Stromal cell of bone marrow (primary cell): ENCODE measurements at regions not wholly inside any gene's neighbourhood (a gene's known extent, or its start where the extent isn't known, plus 50 kb on each side); places are given as distances from the start of the nearest gene placed in this dataset.

ENCODE experiments used
- DNase-seq: peaks from one replicate; pipeline ENCODE4 v3.0.0-alpha.2; 2012; ENCODE audit warnings: low read depth

DNA sequence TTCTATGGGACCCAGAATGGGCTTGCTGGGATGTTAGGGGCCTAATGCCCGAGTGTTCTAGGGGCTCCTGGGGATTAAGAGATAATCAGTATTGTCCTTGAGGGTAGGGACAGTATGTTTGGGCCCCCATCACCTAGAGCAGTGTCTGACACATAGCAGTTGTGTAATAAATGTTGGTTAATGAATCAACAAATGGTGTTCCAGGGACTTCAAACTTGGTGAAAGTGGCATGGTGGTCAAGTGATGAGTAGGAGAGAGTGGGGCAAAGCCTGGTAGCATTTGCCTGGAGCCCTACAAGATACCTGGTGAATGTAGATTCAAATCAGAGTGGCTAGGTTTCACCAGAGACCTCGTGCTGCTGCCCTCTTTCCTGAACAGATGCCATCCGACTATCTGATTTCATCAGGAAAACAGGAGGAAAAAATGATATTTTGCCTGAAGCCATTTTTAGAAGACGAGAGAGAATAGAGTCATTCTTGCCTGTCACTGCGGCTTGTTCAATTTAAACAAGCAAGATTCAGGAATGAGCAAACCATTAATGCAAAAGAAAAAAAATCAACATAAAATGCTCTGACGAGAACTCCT is 117.3 kb downstream of the RPL22L1 start:
- no peak for DNase-seq

- no peak for DNase-seq
Measured at GRCh38 chr3:170751899-170752293, 118.1 kb downstream of the RPL22L1 start.

DNA sequence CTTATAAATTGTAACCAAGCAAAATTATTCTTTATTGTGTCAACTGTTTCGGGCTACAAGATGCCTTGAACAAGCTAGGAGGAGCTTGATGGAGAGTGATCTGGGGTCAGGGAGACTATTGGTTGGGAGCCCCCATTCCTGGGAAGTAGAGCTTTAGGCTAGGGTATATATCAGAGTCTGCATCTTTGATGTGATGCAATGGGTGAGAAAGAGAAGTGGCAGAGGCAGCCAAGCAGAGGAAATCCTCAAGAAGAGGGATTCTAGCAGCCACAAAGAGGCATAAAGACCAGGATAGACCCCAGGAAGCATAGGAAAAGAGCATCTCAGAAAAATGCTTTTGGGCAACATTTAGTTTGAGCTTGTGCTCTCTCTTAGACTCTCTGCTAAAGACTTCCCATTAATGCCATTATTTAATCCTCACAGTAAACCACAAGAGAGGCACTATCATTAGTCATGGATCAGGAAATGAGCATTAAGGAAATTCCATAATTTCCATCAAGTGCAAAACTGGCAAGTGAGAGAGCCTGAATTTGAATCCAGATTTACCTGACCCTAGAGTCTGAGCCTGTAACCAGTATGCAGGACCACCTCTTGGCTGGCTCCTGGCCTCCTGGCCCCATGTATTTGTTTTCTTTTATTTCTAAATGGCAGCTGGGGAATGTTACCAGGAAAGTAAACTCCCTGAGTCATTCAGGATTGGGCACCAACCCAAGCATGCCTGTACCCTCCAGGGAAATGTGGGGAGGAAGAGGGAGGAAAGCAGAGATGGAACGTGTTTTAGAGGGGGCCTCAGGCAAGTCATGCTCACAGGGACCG is 118.7 kb downstream of the RPL22L1 start:
- peak; percentile 89 for DNase-seq

DNA sequence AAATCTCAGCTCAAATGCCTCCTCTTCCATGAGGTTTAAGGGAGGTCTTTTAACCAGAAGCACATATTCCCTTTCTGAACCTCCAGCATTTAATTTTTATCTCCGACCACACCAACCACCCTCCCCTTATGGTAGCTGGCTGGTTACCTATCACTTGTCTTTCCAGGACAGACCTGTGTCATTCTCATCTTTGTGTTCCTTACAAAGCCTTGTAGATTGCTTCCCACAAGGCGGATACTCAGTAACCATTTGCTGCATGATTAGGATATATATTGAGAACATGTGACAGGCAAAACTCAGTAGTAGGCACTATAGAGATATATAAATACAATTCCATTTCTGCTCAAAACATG is 119.5 kb downstream of the RPL22L1 start:
- DNase-seq, result no peak

DNA sequence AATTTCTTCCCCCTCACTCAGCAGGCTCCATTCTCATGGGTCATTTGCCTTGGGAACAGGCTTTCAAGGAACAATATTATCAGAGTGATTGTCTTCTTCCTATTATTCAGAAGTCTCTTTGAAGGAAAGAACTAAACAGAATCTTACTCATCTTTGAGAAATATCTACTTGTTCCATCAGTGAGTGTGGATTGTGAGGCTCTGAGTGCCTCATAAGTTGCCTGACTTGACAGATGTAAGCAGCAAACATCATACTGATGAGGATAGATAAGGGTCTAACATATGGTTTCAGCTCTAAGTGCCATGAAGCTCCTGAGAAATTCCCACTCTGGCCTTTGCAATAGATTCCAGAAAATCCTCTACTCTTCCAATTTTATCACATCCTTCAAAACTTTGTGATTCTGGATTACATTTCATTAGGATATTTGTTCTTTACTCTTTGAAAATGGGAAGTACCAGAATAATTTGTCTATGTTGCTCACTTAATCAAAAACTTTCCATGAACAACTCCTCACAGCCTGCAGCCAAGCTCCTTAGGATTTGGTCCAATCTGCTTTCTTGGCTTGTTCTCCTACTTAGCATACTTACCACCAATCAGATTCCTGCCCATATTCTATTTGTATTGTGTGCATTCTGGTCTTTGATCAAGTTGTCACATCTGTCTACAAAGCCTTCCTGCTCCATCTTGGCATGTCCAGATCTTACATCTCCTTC is 120.1 kb downstream of the RPL22L1 start:
- no peak for DNase-seq

DNA sequence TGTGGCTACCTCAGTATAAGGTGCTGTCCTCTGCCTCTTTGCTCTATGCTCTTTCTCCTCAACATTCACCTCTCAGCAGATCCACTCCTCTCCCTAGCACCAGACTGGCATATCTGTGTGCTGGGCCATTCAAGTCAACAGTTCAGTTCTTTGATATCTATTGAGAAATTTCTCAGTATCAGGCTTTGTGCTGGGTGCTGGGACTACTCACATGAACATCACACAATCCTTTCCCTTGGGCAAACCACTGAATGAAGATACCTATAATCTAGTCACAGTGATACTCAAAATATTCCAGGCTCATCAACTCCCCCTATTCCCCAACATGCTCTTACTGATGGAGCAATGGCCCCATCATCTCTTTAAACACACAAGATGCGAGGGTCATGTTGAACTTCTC is 120.8 kb downstream of the RPL22L1 start:
- DNase-seq, result no peak

GRCh38 chr3:170746175-170746942 is 123.6 kb downstream of the RPL22L1 start:
- no peak for DNase-seq

DNA sequence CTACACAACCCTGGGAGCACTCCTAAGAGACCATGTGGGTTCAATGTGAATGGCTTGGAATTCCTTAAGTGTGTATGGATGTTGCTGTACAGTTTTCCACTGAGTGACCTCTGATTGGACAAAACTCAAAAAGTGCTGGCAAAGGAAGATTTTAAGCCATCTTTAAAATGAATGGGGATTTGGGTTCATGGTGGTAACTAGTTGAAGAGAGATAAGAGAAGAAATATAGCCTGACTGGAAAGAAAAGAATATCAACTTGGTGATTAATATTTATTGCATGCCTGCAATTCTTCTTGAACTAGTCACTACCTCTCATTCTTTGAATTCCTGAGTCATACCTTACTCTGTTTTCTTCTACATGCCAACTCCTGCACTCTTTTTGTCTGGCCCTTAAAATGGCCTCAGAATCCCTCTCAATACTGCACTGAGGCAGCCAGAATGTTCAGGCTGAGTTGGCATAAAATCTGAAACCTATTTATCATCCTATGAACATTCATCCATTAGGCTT is 124.7 kb downstream of the RPL22L1 start:
- no peak for DNase-seq

- no peak for DNase-seq
Measured at GRCh38 chr3:170741756-170742529, 128.1 kb downstream of the RPL22L1 start.

DNA sequence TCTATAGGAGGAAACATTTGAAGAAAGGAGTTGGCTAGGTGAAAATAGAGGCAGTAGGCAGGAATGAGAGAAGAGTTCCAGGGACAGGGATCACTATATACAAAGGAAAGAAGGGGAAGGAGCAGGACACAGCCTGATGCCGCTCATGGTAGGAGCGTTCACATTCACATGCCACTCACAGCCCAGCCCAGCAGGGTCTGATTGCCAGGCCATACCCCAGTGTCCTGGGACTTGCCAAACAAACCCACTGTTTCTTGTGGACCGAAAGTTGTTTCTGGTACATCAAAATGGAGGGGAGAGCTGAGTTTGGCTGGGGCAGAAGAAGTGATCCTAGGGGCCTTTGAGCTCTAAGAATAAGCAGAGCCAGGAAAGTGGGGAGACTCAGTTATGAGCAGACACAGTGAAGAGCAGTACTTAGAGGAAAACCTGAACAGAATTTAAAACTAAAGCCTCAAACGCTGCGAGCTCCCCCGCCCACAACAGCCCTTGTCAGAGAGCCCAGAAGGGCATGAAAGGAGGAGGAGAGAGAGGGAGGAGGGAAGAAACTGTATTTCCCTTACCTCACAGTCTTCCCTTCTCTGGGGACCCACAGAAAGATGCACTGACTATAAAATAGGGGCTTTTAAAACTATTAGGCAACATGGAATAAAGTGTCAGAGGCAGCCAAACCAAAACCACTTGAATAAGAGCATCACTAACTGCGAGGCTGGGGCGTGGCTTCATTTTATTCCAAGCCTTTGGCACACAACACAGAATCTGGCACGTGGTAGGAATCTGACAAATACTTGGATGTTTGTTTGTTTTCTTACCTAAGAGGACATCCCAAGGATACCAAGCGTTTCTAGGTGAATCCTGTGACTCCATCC is 129.0 kb downstream of the RPL22L1 start:
- peak; percentile 97 for DNase-seq

GRCh38 chr3:170740285-170740684 is 129.7 kb downstream of the RPL22L1 start:
- DNase-seq, result no peak

GRCh38 chr3:170739410-170739809 is 130.6 kb downstream of the RPL22L1 start:
- no peak for DNase-seq

DNA sequence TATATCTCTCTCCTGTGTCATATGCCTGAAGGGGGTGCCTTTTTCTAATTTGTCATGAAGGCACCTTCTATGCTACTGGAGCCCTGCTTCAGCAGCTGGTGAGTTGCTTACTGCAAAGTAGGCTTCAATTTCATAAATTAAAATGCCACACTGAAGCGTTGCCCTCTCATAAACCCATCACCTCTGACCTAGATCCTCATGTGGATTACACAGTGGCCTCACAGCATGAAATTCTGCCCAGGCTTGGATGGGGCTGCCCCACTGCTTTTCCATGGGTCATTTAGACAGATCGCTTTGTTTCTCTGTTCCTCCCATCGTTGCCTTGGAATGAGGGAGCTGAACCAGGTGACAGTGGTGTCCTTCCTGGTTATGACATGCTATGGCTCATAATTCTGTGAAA is 131.2 kb downstream of the RPL22L1 start:
- DNase-seq, result no peak

GRCh38 chr3:170737498-170738162 is 132.4 kb downstream of the RPL22L1 start:
- DNase-seq, result no peak

DNA sequence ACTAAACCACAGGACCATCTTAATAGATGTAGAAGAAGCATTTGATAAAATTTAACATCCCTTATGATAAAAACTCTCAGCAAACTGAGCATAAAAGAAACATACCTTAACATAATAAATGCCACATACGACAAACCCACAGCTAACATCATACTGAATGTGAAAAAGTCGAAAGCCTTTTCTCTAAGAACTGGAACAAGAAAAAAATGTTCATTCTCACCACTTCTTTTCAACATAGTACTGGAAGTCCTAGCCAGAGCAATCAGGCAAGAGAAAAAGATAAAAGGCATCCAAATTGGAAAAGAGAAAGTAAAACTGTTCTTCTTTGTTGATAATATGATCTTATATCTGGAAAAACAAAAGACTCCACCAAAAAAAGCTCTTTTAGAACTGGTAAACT is 134.2 kb downstream of the RPL22L1 start:
- DNase-seq, result no peak

DNA sequence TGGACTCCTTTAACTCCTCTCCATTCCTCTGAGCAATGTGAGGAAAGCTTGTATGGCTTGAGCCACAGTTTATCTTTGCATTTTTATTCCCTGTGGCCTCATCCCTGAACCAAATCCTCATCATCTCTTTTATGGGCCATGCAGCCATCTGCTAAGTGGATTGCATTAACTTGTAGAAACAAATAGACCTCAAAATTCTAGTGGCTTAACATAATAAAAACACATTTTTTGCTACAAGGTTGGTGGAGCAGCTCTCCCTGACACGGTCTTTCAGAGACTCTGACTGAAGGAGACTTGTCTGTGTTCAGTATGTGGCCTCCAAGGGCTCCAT is 135.3 kb downstream of the RPL22L1 start:
- DNase-seq, result no peak

DNA sequence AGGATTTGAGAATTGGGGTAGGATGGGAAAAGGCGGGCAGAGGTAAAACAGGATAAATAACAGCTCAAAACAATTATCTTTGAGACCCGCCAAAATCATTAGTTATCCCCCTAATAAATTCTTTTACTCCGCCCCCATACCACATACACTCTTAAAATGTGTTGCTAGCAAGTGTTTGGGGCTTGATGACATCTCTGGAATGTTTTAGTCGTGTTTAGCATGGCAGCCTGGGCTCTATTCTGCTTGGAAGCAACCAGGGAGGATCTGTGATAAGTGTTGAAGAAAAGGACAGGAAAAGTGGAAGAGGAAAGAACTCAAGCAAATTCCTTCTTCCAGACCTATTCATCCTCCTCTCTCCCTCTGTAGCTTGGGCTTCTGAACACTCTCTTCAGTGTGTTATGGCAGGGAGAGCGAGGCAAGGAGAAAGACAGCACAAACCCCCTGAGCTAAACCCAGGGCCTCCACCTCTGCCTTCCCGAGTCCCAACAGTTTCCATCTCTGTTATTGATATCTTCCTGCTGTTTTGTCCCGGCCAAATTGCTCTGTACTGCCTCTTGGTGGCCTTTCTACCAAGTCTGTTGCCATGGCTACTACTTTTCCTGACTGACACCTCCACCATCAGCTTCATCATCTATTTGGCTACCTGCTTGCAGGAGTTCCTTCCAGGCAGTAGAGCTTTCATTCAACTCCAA is 135.8 kb downstream of the RPL22L1 start:
- DNase-seq, result no peak

- DNase-seq, result no peak
Measured at GRCh38 chr3:170732660-170733245, 137.2 kb downstream of the RPL22L1 start.

DNA sequence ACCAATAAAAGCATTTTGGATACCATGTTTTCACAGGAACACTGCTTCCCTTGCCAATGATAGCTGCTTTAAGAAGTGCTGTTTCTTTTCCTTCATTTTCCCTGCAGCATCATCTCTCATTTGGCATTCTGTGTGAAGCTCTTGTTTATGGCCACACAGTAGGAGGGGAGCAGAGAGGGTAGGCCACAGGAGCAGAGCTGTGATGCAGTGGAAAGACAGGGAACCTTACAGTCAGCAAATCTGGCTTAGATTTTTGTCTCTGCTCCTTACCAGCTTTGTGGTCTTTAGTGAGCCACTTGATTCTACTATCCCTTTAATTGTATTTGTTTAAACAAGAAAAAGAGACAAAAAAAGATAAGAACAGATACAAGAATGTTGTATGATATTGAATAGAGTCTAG is 138.7 kb downstream of the RPL22L1 start:
- no peak for DNase-seq
